Fibroblast of lung (primary cell): ENCODE measurements at regions not wholly inside any gene's neighbourhood (a gene's known extent, or its start where the extent isn't known, plus 50 kb on each side); places are given as distances from the start of the nearest gene placed in this dataset.

Experiments
- EZH2 ChIP-seq: IDR thresholded peaks from 2 replicates; pipeline ENCODE4 v1.5.1; 2012; ENCODE audit warnings: low read length, control low read depth, mild to moderate bottlenecking; ENCODE audit errors: missing control alignments
- TF ChIP-seq, protein P1 (sequence below), 2 donors: IDR thresholded peaks in 1 of 2; conservative IDR thresholded peaks in 1 of 2; 1 replicate in 1 of 2; 2 replicates in 1 of 2; pipeline ENCODE4 v1.5.1; 2011 to 2012; ENCODE audit warnings: low read length in 2 of 2, control low read depth in 1 of 2, inconsistent platforms in 1 of 2, low read depth in 1 of 2, mild to moderate bottlenecking in 1 of 2

DNA sequence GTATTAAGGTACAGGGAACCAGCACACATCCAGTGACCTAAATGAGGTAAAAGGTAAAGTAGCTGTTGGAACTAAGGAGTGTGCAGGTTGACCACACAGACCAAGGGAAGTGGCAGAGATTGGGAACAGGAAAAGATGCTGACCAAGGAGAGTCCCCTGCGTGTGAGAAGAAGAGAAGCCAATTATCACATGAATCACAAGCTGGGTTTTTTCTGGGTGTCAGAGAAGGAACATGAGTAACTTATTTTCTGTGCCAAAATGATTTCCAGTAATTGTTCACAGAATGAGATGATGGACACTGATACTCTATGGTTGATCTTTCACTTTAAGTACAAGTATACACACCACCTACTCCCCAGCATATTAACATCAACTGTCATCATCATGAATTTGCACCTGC, 130.7 kb upstream of the ACO1 start:
- TF ChIP-seq, protein P1, sequence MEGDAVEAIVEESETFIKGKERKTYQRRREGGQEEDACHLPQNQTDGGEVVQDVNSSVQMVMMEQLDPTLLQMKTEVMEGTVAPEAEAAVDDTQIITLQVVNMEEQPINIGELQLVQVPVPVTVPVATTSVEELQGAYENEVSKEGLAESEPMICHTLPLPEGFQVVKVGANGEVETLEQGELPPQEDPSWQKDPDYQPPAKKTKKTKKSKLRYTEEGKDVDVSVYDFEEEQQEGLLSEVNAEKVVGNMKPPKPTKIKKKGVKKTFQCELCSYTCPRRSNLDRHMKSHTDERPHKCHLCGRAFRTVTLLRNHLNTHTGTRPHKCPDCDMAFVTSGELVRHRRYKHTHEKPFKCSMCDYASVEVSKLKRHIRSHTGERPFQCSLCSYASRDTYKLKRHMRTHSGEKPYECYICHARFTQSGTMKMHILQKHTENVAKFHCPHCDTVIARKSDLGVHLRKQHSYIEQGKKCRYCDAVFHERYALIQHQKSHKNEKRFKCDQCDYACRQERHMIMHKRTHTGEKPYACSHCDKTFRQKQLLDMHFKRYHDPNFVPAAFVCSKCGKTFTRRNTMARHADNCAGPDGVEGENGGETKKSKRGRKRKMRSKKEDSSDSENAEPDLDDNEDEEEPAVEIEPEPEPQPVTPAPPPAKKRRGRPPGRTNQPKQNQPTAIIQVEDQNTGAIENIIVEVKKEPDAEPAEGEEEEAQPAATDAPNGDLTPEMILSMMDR (conservative IDR thresholded peaks at IDR 0.05 in 1 of 2, IDR thresholded peaks at IDR 0.05 in 1 of 2; ENCODE audit: low read depth in 1 of 2, low read length in 2 of 2) = no peak
- TF ChIP-seq EZH2 = no peak
